HUES64 (cell line): ENCODE measurements at regions not wholly inside any gene's neighbourhood (a gene's known extent, or its start where the extent isn't known, plus 50 kb on each side); places are given as distances from the start of the nearest gene placed in this dataset.

ENCODE experiments used
- H3K27ac ChIP-seq: 2 replicates; pipeline ENCODE4 v1.7.0; 2013; ENCODE audit warnings: low read depth, low read length, inconsistent platforms
- H3K27me3 ChIP-seq: 2 replicates; pipeline ENCODE4 v1.6.1; 2013; ENCODE audit warnings: mild to moderate bottlenecking, low read length; ENCODE audit not compliant: insufficient read depth
- H3K36me3 ChIP-seq: 2 replicates; pipeline ENCODE4 v1.6.1; 2013; ENCODE audit warnings: mild to moderate bottlenecking, low read length; ENCODE audit not compliant: insufficient read depth
- H3K4me1 ChIP-seq: 2 replicates; pipeline ENCODE4 v1.6.1; 2013; ENCODE audit warnings: mild to moderate bottlenecking, low read length, moderate library complexity; ENCODE audit not compliant: insufficient read depth
- H3K4me3 ChIP-seq: 2 replicates; pipeline ENCODE4 v1.5.1; 2013; ENCODE audit warnings: mild to moderate bottlenecking, low read length, moderate library complexity
- H3K9ac ChIP-seq: 2 replicates; pipeline ENCODE4 v1.6.1; 2013; ENCODE audit warnings: mild to moderate bottlenecking, low read depth, low read length
- H3K9me3 ChIP-seq: 2 replicates; pipeline ENCODE4 v1.6.1; 2013; ENCODE audit warnings: low read depth, low read length; ENCODE audit not compliant: insufficient read depth
- WGBS: fragments of 150-250, 120-280 bp; methylation state at CpG from one replicate; pipeline ENCODE4 v1.1.7; 2013; ENCODE audit warnings: missing lambda C conversion rate; 5-methylcytosine and 5-hydroxymethylcytosine counted together

DNA sequence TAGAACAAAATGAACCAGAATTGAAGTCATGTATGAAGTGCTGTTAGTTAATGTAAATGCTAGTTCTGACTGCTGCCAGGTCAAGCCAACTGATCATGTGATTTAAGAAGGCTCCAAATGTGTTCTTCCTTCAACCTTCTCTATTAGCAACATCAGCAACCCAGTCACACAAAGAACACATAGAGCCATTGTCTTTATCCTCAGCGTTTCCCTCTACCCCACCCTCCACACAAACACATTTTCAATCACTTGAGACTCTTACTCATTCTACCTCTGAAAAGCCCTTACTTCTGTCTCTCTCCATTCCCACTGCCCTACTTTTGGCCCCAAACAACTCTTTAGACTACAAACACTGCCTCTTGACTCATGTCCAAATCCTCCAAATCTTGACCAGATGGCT, 89.7 kb upstream of the KDR start:
- Histone ChIP-seq H3K27me3 (no peaks in the 10 kb centered on the region), H3K9ac (no peak overlapping the region), H3K9me3 (no peaks in the 10 kb centered on the region), H3K4me3 (no peak overlapping the region), H3K4me1 (peaks cover 8% of the 10 kb centered on the region), H3K36me3 (no peaks in the 10 kb centered on the region), H3K27ac (no peak overlapping the region)
- WGBS = 92% methylated on average over 1 of the region's 1 CpG

DNA sequence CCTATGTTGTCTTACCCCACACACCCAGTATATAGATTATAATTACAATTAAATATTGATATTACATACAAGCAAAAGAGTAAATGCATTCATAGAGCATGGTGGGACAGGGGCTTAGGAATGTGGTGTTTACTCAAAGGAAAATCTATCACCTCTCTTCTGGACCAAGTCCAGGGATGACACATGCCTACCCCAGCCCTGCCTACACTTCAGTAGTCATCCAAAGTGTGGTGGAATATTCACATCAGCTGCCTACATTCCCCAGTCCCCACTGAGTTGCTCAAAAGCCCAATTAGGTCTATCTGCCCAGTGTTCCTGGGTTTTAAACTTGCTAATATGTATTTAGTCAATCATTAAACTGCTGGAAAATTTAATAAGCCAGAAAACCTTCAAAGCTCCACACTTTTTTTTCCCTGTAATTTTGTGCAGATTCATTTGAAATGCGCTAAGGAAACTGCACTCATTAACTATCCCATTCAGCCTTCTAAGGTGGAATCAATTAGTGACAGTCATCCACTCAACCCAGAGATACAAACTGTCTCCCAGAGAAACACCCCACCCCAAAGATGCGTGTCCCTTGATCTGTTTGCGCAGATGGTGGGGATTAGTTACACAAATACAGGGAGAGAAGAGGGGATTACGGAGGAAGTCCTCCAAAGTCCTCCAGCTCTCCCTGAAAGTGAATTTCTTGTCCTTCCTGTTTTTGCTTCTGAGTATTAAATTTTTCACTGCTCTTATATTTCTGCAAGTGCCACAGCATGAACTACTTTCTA, 91.7 kb upstream of the KDR start:
- H3K4me1 ChIP-seq = peaks cover 8% of the 10 kb centered on the region
- H3K27me3 ChIP-seq = no peaks in the 10 kb centered on the region
- H3K9me3 ChIP-seq = no peaks in the 10 kb centered on the region
- H3K4me3 ChIP-seq = no peak overlapping the region
- WGBS = 87% methylated on average over 3 of the region's 4 CpGs
- H3K27ac ChIP-seq = no peak overlapping the region
- no peaks in the 10 kb centered on the region for H3K36me3 ChIP-seq
- no peak overlapping the region for H3K9ac ChIP-seq

DNA sequence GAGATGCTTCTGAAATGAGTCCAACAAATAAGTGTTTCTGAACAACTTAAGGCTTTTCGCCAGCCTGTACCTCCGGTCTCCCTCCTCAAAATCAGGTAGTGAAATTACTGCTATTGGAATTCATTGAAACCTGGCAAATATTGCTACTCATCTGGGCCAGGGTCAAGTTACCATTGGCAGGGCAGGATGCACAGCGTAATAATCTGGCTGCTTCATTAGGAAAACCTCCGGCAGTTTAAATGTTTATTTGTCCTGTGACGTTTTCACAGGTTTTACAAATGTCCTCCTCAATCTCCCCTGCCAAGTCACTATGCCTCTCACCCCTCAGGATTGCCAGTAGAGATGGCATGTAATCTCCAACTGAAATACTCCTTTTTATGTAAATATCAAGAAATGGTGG, 92.6 kb upstream of the KDR start:
- Histone ChIP-seq H3K4me3 (no peak overlapping the region), H3K27ac (no peak overlapping the region), H3K9ac (no peak overlapping the region), H3K27me3 (no peaks in the 10 kb centered on the region), H3K9me3 (no peaks in the 10 kb centered on the region), H3K4me1 (peaks cover 8% of the 10 kb centered on the region), H3K36me3 (no peaks in the 10 kb centered on the region)
- 92% methylated on average over 5 of the region's 5 CpGs for WGBS

DNA sequence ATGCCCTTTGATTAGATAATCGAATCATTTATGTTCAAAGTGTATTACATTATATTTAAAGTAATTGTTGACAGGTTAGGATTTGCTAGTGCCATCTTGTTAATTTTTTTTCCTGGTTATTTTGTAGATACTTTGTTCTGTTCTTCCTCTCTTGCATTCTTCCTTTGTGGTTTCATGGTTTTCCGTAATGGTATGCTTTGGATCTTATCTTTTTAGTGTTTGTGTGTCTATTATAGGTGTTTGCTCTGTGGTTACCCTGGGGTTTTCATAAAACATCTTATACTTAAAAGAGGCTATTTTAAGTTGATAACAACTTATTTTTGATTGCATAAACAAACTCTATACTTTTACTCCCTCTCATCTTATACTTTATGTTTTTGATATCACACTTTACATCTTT, 108.2 kb upstream of the SRD5A3 start:
- no CpG with 5 or more reads among the region's 2 CpGs for WGBS
- Histone ChIP-seq H3K9ac (no peak overlapping the region), H3K27me3 (no peaks in the 10 kb centered on the region), H3K9me3 (peaks cover 12% of the 10 kb centered on the region), H3K4me3 (no peak overlapping the region), H3K36me3 (no peaks in the 10 kb centered on the region), H3K4me1 (no peaks in the 10 kb centered on the region), H3K27ac (no peak overlapping the region)

DNA sequence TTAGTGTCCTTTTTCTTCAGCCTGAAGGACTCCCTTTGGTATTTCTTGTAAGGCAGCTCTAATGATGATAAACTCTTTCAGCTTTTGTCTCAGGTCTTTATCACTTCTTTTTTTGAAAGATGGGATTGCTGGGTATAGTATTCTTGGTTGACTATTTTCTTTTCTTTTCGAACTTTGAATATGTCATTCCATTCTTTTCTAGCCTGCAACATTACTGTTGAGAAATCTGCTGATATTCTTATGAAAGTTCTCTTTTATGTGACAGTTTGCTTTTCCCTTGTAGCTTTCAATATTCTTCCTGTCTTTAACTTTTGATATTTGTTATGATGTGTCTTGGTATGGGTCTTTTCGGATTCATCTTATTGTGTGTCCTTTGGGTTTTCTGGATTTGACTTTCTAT, 107.6 kb upstream of the SRD5A3 start:
- Histone ChIP-seq H3K9me3 (peaks cover 12% of the 10 kb centered on the region), H3K27me3 (no peaks in the 10 kb centered on the region), H3K27ac (no peak overlapping the region), H3K4me1 (0 out of 2 replicates have a peak, but pooled peaks cover 4% of the 10 kb centered on the region), H3K9ac (no peak overlapping the region), H3K4me3 (no peak overlapping the region), H3K36me3 (no peaks in the 10 kb centered on the region)
- no CpG with 5 or more reads among the region's 2 CpGs for WGBS

DNA sequence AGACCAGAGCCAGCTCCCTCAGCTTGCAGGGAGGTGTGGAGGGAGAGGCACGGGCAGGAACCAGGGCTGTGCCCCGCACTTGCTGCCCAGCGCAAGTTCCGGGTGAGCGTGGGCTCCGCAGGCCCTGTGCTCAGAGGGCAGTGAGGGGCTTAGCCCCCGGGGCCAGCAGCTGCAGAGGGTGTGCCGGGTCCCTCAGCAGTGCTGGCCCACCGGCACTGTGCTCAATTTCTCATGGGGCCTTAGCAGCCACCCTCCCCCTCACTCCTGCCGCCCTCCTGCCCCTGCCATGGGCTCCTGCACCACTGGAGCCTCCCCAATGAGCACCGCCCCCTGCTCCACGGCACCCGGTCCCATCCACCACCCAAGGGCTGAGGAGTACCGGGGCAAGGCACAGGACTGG, 104.6 kb upstream of the SRD5A3 start:
- Histone ChIP-seq H3K27me3 (no peaks in the 10 kb centered on the region), H3K9ac (no peak overlapping the region), H3K4me3 (no peak overlapping the region), H3K4me1 (0 out of 2 replicates have a peak, but pooled peaks cover 5% of the 10 kb centered on the region), H3K36me3 (no peaks in the 10 kb centered on the region), H3K27ac (no peak overlapping the region), H3K9me3 (peaks cover 12% of the 10 kb centered on the region)
- WGBS = 80% methylated on average over 14 of the region's 14 CpGs

DNA sequence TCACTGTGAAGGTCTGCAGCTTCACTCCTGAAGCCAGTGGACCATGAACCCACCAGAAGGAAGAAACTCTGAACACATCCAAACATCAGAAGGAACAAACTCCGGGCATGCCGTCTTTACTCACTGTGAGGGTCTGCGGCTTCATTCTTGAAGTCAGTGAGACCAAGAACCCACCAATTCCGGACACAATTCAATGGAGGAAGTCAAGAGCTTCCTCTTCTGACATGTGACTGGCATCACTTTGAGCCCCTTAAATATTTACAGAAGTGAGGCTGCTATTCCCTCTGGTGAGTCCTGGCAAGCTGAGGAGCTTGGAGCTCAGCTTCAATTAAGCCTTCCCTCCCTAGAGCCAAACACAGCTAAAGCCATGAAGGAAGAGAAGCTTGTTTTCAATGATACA, 103.5 kb upstream of the SRD5A3 start:
- Histone ChIP-seq H3K27ac (no peak overlapping the region), H3K9me3 (peaks cover 12% of the 10 kb centered on the region), H3K27me3 (no peaks in the 10 kb centered on the region), H3K36me3 (no peaks in the 10 kb centered on the region), H3K4me3 (no peak overlapping the region), H3K9ac (no peak overlapping the region), H3K4me1 (0 out of 2 replicates have a peak, but pooled peaks cover 5% of the 10 kb centered on the region)
- 95% methylated on average over 4 of the region's 4 CpGs for WGBS

DNA sequence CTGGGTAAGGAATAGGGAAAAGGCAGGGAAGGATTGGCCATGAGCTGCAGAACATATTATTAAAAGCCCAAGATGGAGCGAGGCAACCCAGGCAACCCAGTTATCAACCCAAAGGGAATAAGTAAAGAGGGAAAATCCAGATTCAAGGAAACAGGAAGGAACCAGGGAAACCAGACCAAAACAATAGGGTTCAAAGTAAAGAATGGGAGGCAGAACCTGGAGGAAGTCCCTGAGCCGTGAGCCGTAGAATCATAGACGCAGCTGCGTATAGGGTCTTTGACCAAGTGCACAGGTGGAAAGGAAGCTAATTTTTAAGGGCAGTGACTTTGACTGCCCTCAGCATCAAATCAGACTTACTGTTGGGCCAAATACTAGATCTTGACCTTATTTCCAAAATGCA, 98.5 kb upstream of the SRD5A3 start:
- Histone ChIP-seq H3K9ac (no peak overlapping the region), H3K27me3 (no peaks in the 10 kb centered on the region), H3K36me3 (no peaks in the 10 kb centered on the region), H3K4me3 (no peak overlapping the region), H3K9me3 (no peaks in the 10 kb centered on the region), H3K27ac (no peak overlapping the region), H3K4me1 (0 out of 2 replicates have a peak, but pooled peaks cover 5% of the 10 kb centered on the region)
- WGBS = 94% methylated on average over 5 of the region's 5 CpGs

DNA sequence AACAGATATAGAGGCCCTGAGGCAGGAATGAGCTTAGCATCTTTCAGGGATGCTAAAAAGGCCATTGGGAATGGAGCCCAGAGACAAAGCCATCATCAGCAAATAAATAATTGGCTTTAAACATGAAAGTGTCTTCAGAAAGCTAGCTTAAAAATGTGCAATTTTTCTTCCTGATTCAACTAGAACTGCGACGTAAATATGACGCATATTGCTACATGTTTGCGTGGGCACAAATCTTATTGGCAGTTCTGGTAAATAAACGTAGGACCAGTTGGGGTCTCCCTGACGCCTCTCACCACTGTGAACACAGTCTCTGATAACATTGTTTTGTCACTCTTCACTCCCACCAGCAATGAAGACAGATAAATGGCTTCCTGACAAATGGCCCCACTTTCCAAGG, 97.3 kb upstream of the SRD5A3 start:
- Histone ChIP-seq H3K27me3 (no peaks in the 10 kb centered on the region), H3K4me3 (no peak overlapping the region), H3K36me3 (no peaks in the 10 kb centered on the region), H3K4me1 (peaks cover 8% of the 10 kb centered on the region), H3K9ac (no peak overlapping the region), H3K9me3 (no peaks in the 10 kb centered on the region), H3K27ac (no peak overlapping the region)
- 95% methylated on average over 6 of the region's 6 CpGs for WGBS

DNA sequence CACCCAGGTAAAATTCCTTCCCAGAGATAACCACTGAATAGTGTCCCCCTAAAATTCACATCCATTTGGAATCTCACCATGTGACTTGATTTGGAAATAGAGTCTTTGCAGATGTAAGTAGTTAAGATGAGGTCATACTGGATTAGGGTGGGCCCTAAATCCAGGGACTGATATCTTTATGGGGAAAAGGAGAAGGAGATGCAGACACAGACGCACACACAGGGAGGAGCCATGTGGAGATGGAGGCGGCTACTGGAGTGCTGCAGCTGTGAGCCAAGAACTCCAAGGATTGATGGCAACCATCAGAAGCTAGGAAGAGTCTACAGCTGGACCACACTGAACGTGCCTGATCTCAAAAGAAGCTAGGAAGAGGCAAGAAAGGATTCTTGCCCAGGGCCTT, 96.6 kb upstream of the SRD5A3 start:
- H3K9ac ChIP-seq = no peak overlapping the region
- WGBS = 90% methylated on average over 3 of the region's 3 CpGs

DNA sequence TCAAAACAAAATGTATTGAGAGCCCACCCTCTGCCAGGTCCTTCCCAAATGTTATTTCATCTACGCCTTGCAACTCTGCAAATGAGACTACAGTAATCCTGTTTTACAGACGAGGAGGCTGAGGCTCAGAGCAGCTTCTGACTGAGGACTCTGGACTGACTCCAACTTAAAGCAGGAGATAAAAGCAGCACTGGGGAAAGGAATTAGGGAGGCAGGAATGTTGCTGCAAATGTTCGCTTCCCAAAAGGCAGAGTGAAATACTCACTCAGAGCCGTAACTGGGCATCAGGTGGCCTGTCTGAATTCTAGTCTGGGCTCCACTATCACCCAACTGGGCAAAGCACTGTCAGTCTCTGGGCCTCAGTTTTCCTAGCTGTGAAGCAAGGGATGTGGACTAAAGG, 94.7 kb upstream of the SRD5A3 start:
- H3K27ac ChIP-seq = no peak overlapping the region
- no peaks in the 10 kb centered on the region for H3K9me3 ChIP-seq
- peaks cover 12% of the 10 kb centered on the region for H3K4me1 ChIP-seq
- no peak overlapping the region for H3K4me3 ChIP-seq
- H3K36me3 ChIP-seq = no peaks in the 10 kb centered on the region
- H3K27me3 ChIP-seq = no peaks in the 10 kb centered on the region
- no peak overlapping the region for H3K9ac ChIP-seq
- WGBS = 68% methylated on average over 4 of the region's 4 CpGs

More for the DNA sequence above, 96.6 kb upstream of the SRD5A3 start:
- no peaks in the 10 kb centered on the region for H3K36me3 ChIP-seq
- no peak overlapping the region for H3K4me3 ChIP-seq
- H3K4me1 ChIP-seq = peaks cover 12% of the 10 kb centered on the region
- no peak overlapping the region for H3K27ac ChIP-seq
- no peaks in the 10 kb centered on the region for H3K9me3 ChIP-seq
- no peaks in the 10 kb centered on the region for H3K27me3 ChIP-seq

DNA sequence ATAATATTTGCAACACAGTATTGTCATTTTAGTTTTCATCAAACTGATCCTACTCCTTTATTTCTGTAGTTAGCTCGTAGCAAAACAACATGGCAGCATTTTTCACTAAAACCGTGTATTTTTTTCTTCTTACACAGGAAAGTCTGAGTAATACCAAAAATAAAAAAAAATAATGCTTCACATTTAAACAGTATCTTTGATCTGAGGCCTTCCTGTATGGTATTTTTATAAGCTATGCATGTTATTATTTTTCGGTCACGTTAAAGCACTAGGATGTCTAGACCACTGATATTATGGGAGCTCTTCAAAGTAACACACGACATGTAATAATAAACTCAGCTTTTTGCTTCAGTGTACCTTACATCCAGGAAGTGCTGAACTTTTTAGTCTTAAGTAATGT, 94.1 kb upstream of the SRD5A3 start:
- H3K27ac ChIP-seq = no peak overlapping the region
- H3K4me1 ChIP-seq = peaks cover 18% of the 10 kb centered on the region
- H3K36me3 ChIP-seq = no peaks in the 10 kb centered on the region
- H3K9ac ChIP-seq = no peak overlapping the region
- no peaks in the 10 kb centered on the region for H3K9me3 ChIP-seq
- H3K27me3 ChIP-seq = no peaks in the 10 kb centered on the region
- WGBS = 84% methylated on average over 5 of the region's 5 CpGs
- no peak overlapping the region for H3K4me3 ChIP-seq
